Endodermal cell (in vitro differentiated cells): ENCODE measurements at regions not wholly inside any gene's neighbourhood (a gene's known extent, or its start where the extent isn't known, plus 50 kb on each side); places are given as distances from the start of the nearest gene placed in this dataset.
"Not testable (repeated sequence)": the region's sequence is repeated elsewhere in the genome, so short reads cannot be mapped to it uniquely, and the experiment has no call there.

Experiments used
- DNase-seq: peaks from one replicate; pipeline ENCODE4 v3.0.0-alpha.2; 2017
- H3K27ac ChIP-seq: 2 replicates; pipeline ENCODE4 v1.5.1; 2013; ENCODE audit warnings: mild to moderate bottlenecking, low read depth, low read length, moderate library complexity
- H3K27me3 ChIP-seq: 2 replicates; pipeline ENCODE4 v1.6.1; 2013; ENCODE audit warnings: mild to moderate bottlenecking, low read length, moderate library complexity; ENCODE audit not compliant: insufficient read depth, control insufficient read depth, poor library complexity, severe bottlenecking
- H3K36me3 ChIP-seq: 2 replicates; pipeline ENCODE4 v1.7.0; 2013; ENCODE audit warnings: mild to moderate bottlenecking, low read length, moderate library complexity; ENCODE audit not compliant: control insufficient read depth, insufficient read depth
- H3K4me1 ChIP-seq: one replicate; pipeline ENCODE4 v1.7.0; 2013; ENCODE audit warnings: low read length; ENCODE audit not compliant: control insufficient read depth, insufficient read depth
- H3K4me3 ChIP-seq: 2 replicates; pipeline ENCODE4 v1.5.1; 2013; ENCODE audit warnings: mild to moderate bottlenecking, low read length, moderate library complexity
- H3K9ac ChIP-seq: 2 replicates; pipeline ENCODE4 v1.6.1; 2013; ENCODE audit warnings: mild to moderate bottlenecking, low read length, moderate library complexity; ENCODE audit not compliant: poor library complexity, severe bottlenecking; ENCODE audit errors: extremely low read depth
- H3K9me3 ChIP-seq: 2 replicates; pipeline ENCODE4 v1.6.1; 2013; ENCODE audit warnings: mild to moderate bottlenecking, low read length, moderate library complexity; ENCODE audit not compliant: control insufficient read depth
- H3K27ac Mint-ChIP-seq: 2 replicates; pipeline ENCODE4 v1.8.0; 2020; ENCODE audit warnings: mixed read lengths
- H3K27me3 Mint-ChIP-seq: 2 replicates; pipeline ENCODE4 v1.8.0; 2021; ENCODE audit warnings: mild to moderate bottlenecking, mixed read lengths; ENCODE audit not compliant: insufficient read depth
- H3K36me3 Mint-ChIP-seq: 2 replicates; pipeline ENCODE4 v1.8.0; 2020; ENCODE audit warnings: low read depth, mixed read lengths
- H3K4me1 Mint-ChIP-seq: 2 replicates; pipeline ENCODE4 v1.8.0; 2020; ENCODE audit warnings: mixed read lengths
- H3K4me3 Mint-ChIP-seq: 2 replicates; pipeline ENCODE4 v1.8.0; 2020; ENCODE audit warnings: mild to moderate bottlenecking, moderate library complexity, mixed read lengths
- H3K9me3 Mint-ChIP-seq: 2 replicates; pipeline ENCODE4 v1.8.0; 2020; ENCODE audit warnings: mild to moderate bottlenecking, mixed read lengths
- WGBS, 2 experiments: methylation state at CpG; one replicate each; pipeline versions ENCODE4 v1.1.5 to v1.1.7; 2013; ENCODE audit warnings: missing lambda C conversion rate in 2 of 2, mixed read lengths in 1 of 2; ENCODE audit not compliant: insufficient coverage in 1 of 2, insufficient read length in 1 of 2; 5-methylcytosine and 5-hydroxymethylcytosine counted together
- TF ChIP-seq, protein P1 (sequence below): fragments of 200-600 bp; sonication (generic); conservative IDR thresholded peaks from 2 replicates; pipeline ENCODE4 v1.5.0; 2021; ENCODE audit warnings: antibody characterized with exemption, mild to moderate bottlenecking

DNA sequence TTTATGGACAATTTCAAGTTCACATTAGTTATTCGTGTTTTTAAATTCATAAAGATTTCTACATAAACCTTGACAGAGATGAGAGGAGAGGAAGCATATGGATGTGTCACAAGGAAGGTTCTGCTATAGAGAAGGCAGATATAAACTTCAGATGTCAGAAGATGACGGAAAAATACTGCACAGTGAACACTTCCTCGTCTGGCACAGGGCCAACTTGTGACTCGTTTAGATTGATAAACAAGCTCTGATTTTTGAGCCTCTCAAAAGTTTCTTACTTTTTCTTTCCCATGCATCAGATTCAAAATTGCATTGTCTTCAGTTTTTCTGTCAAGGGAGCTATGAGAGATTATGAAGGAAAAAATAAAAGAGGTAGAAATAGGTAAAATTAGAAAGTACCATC is 156.4 kb upstream of the MINDY3 start:
- Histone ChIP-seq H3K9me3 (peaks cover 16% of the 10 kb centered on the region), H3K4me3 (no peak overlapping the region), H3K27ac (no peak overlapping the region), H3K36me3 (no peaks in the 10 kb centered on the region), H3K9ac (no peak overlapping the region), H3K4me1 (no peaks in the 10 kb centered on the region), H3K27me3 (no peaks in the 10 kb centered on the region)
- Mint-ChIP-seq H3K9me3 (peaks cover 17% of the 10 kb centered on the region), H3K4me1 (no peaks in the 10 kb centered on the region), H3K36me3 (no peaks in the 10 kb centered on the region), H3K27ac (no peak overlapping the region), H3K27me3 (no peaks in the 10 kb centered on the region), H3K4me3 (no peak overlapping the region)
- TF ChIP-seq, protein P1, sequence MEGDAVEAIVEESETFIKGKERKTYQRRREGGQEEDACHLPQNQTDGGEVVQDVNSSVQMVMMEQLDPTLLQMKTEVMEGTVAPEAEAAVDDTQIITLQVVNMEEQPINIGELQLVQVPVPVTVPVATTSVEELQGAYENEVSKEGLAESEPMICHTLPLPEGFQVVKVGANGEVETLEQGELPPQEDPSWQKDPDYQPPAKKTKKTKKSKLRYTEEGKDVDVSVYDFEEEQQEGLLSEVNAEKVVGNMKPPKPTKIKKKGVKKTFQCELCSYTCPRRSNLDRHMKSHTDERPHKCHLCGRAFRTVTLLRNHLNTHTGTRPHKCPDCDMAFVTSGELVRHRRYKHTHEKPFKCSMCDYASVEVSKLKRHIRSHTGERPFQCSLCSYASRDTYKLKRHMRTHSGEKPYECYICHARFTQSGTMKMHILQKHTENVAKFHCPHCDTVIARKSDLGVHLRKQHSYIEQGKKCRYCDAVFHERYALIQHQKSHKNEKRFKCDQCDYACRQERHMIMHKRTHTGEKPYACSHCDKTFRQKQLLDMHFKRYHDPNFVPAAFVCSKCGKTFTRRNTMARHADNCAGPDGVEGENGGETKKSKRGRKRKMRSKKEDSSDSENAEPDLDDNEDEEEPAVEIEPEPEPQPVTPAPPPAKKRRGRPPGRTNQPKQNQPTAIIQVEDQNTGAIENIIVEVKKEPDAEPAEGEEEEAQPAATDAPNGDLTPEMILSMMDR: no peak
- WGBS, 2 experiments: 70 to 89% methylated on average over 3 of the region's 4 CpGs
- DNase-seq: no peak

DNA sequence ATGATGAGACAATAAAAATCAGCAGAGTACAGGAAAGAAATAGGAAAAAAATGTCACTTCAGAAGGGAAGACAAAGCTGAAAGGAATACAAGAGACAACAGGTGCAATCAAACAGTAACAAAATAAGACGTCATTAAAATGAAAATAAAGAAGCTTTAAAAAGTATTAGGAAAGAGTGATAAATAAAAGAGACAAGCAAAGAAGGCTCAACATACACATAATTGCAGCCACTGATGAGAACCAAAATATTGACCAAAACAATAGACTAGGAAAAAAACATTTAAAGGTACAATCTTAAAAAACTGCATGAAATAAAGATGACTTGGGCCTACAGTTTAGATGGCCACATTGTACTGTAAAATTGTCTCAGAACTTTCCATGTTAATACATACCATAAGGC is 160.5 kb upstream of the MINDY3 start:
- Mint-ChIP-seq H3K9me3 (peaks cover 20% of the 10 kb centered on the region), H3K27me3 (no peaks in the 10 kb centered on the region), H3K27ac (no peak overlapping the region), H3K4me3 (no peak overlapping the region), H3K36me3 (no peaks in the 10 kb centered on the region), H3K4me1 (peaks cover 4% of the 10 kb centered on the region)
- Histone ChIP-seq H3K9me3 (peaks cover 16% of the 10 kb centered on the region), H3K36me3 (no peaks in the 10 kb centered on the region), H3K27me3 (no peaks in the 10 kb centered on the region), H3K4me3 (no peak overlapping the region), H3K4me1 (no peaks in the 10 kb centered on the region), H3K27ac (no peak overlapping the region), H3K9ac (no peak overlapping the region)
- TF ChIP-seq, protein P1: no peak
- 91 to 100% methylated on average over 1 of the region's 1 CpG for WGBS, 2 experiments
- no peak for DNase-seq

DNA sequence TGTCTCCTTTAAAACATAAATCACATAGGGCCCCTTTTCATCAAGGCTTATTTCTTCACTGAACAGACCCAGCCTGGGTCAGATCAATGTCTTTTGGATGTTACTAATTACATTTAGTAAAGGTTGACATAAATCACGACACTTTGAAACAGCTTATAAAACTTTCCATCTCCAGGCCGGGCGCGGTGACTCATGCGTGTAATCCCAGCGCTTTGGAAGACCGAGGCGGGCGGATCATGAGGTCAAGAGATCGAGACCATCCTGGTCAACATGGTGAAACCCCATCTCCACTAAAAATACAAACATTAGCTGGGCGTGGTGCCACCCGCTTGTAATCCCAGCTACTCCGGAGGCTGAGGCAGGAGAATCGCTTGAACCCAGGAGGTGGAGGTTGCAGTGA is 166.5 kb upstream of the MINDY3 start:
- 86 to 93% methylated on average over 11 to 14 of the region's 14 CpGs for WGBS, 2 experiments
- not testable (repeated sequence) for H3K4me3 Mint-ChIP-seq, H3K27me3 ChIP-seq, H3K27ac Mint-ChIP-seq, H3K4me3 ChIP-seq, H3K9me3 ChIP-seq, H3K27ac ChIP-seq, H3K4me1 ChIP-seq, H3K9me3 Mint-ChIP-seq, H3K27me3 Mint-ChIP-seq, H3K36me3 ChIP-seq, H3K36me3 Mint-ChIP-seq, H3K9ac ChIP-seq, DNase-seq
- peaks cover 23% of the 10 kb centered on the region for H3K4me1 Mint-ChIP-seq

DNA sequence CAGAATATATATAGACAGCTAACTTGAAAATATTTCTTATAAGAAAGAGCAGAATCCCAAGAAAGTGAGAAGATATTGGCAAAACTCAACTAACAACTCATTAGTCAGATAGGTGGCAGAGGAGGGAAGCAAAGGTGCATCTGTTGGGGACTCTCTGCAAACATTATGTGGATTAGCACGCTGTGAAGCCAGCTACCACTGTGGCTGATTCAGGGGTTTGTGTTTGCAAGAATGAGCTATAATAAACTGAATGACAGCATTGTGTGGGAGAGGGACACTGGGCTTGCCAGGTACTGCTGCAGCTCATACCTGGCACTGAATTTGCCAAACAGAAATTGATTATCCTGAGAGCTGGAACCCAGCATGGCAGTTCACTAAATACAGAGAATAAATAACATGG is 170.3 kb upstream of the MINDY3 start:
- Histone ChIP-seq H3K36me3 (no peaks in the 10 kb centered on the region), H3K27me3 (no peaks in the 10 kb centered on the region), H3K4me1 (no peaks in the 10 kb centered on the region), H3K27ac (no peak overlapping the region), H3K9ac (no peak overlapping the region), H3K9me3 (no peaks in the 10 kb centered on the region), H3K4me3 (no peak overlapping the region)
- DNase-seq: peak; percentile 53
- peaks cover 1% of the 10 kb centered on the region for H3K27me3 Mint-ChIP-seq
- no peaks in the 10 kb centered on the region for H3K36me3 Mint-ChIP-seq
- peaks cover 2% of the 10 kb centered on the region for H3K9me3 Mint-ChIP-seq
- H3K4me3 Mint-ChIP-seq: no peak overlapping the region
- 57% methylated on average over 1 of the region's 1 CpG; no CpG with 5 or more reads in 1 of the 2 experiments for WGBS, 2 experiments
- H3K27ac Mint-ChIP-seq: no peak overlapping the region
- peaks cover 20% of the 10 kb centered on the region for H3K4me1 Mint-ChIP-seq
- TF ChIP-seq, protein P1: no peak
